Gastrocnemius medialis (tissue), 4 donors: ENCODE measurements at regions not wholly inside any gene's neighbourhood (a gene's known extent, or its start where the extent isn't known, plus 50 kb on each side); places are given as distances from the start of the nearest gene placed in this dataset.

Source experiments
- ATAC-seq, 2 donors: fragments of 150-250 bp; one replicate each; pipeline ENCODE4 v1.9.1; 2016
- DNase-seq, 2 donors: peaks; one replicate each; pipeline ENCODE4 v3.0.0-alpha.2; 2019
- H3K27ac ChIP-seq, 4 donors: fragments of 200-600 bp; sonication (generic); 1 replicate in 1 of 4; 2 replicates in 3 of 4; pipeline ENCODE4 v1.5.1; 2016 to 2018; ENCODE audit warnings: mild to moderate bottlenecking in 2 of 4, moderate library complexity in 1 of 4
- H3K27me3 ChIP-seq, 3 donors: fragments of 200-600 bp; sonication (generic) in 2 of 3; 1 replicate in 1 of 3; 2 replicates in 2 of 3; pipeline versions ENCODE4 v1.5.1 to v1.6.0; 2016 to 2019; ENCODE audit warnings: mild to moderate bottlenecking in 1 of 3, moderate library complexity in 1 of 3
- H3K36me3 ChIP-seq, 2 donors: fragments of 200-600 bp; sonication (generic) in 1 of 2; one replicate each; pipeline ENCODE4 v1.5.1; 2017 to 2018
- H3K4me1 ChIP-seq, 2 donors: fragments of 200-600 bp; sonication (generic) in 1 of 2; one replicate each; pipeline ENCODE4 v1.5.1; 2016 to 2017; ENCODE audit warnings: mild to moderate bottlenecking in 2 of 2
- H3K4me3 ChIP-seq, 4 donors: fragments of 200-600 bp; sonication (generic) in 3 of 4; 1 replicate in 1 of 4; 2 replicates in 3 of 4; pipeline ENCODE4 v1.5.1; 2016 to 2019; ENCODE audit warnings: mild to moderate bottlenecking in 2 of 4
- H3K9me3 ChIP-seq, 3 donors: fragments of 200-600 bp; sonication (generic) in 2 of 3; 1 replicate in 1 of 3; 2 replicates in 2 of 3; pipeline ENCODE4 v1.5.1; 2016 to 2019
- CTCF ChIP-seq, 5 experiments: fragments of 450-650 bp in 3 of 5; fragments of 200-600 bp in 2 of 5; sonication (generic) in 2 of 5; IDR thresholded peaks in 4 of 5; conservative IDR thresholded peaks in 1 of 5; 1 replicate in 4 of 5; 2 replicates in 1 of 5; pipeline ENCODE4 v1.5.1; 2016 to 2019; ENCODE audit warnings: antibody characterized with exemption in 5 of 5, mild to moderate bottlenecking in 3 of 5, moderate library complexity in 3 of 5
- POLR2A ChIP-seq, 2 donors: fragments of 450-650 bp; IDR thresholded peaks; one replicate each; pipeline ENCODE4 v1.6.1; 2017; ENCODE audit warnings: antibody characterized with exemption in 2 of 2, mild to moderate bottlenecking in 2 of 2, moderate library complexity in 2 of 2
- in situ Hi-C, 4 donors: fragments of 200-750 bp; cut with MboI; loops; one replicate each; pipeline versions ENCODE4 v1.15.0 to v1.8.0; 2017; ENCODE audit warnings: low sequenced_read_pairs in 4 of 4
- intact Hi-C: fragments of 100-400 bp; cut with DNase I; formaldehyde crosslinking; loops from one replicate; pipeline ENCODE4 v1.15.1; 2023; ENCODE audit warnings: low total_unique reads

GRCh38 chr7:128167042-128167701 is 73.9 kb upstream of the LEP start:
- Histone ChIP-seq H3K27ac (no peak overlapping the region), H3K9me3 (no peaks in the 10 kb centered on the region), H3K4me3 (peak overlapping the region; percentile 23 to 48 (median 46)), H3K36me3 (no peaks in the 10 kb centered on the region), H3K4me1 (peaks cover 3 to 15% of the 10 kb centered on the region in 2 donors), H3K27me3 (peaks cover 50 to 66% (median 66%) of the 10 kb centered on the region in 3 donors)
- intact Hi-C loops (no loop called here), in situ Hi-C loops (no loop called here)
- no peak for ATAC-seq
- no peak for DNase-seq
- TF ChIP-seq POLR2A (IDR thresholded peaks at IDR 0.05) (no peak), CTCF (IDR thresholded peaks at IDR 0.05 in 4 of 5, conservative IDR thresholded peaks at IDR 0.05 in 1 of 5) (no peak)

- ATAC-seq = no peak
- H3K4me3 ChIP-seq = peak overlapping the region; percentile 23 to 48 (median 46)
These were observed 73.0 kb upstream of the LEP start for GRCh38 chr7:128167791-128168666.

GRCh38 chr7:128168667-128169210 is 72.3 kb upstream of the LEP start:
- Histone ChIP-seq H3K36me3 (no peaks in the 10 kb centered on the region), H3K4me1 (peaks cover 3 to 15% of the 10 kb centered on the region in 2 donors), H3K9me3 (no peaks in the 10 kb centered on the region), H3K27ac (no peak overlapping the region), H3K27me3 (peaks cover 50 to 58% (median 55%) of the 10 kb centered on the region in 3 donors), H3K4me3 (no peak overlapping the region)
- intact Hi-C loops (no loop called here), in situ Hi-C loops (no loop called here)
- TF ChIP-seq CTCF (IDR thresholded peaks at IDR 0.05 in 4 of 5, conservative IDR thresholded peaks at IDR 0.05 in 1 of 5) (no peak), POLR2A (IDR thresholded peaks at IDR 0.05) (no peak)
- ATAC-seq (no peak), DNase-seq (no peak)

More at GRCh38 chr7:128167791-128168666, 73.0 kb upstream of the LEP start:
- DNase-seq = no peak
- Histone ChIP-seq H3K27ac (no peak overlapping the region), H3K36me3 (no peaks in the 10 kb centered on the region), H3K9me3 (no peaks in the 10 kb centered on the region), H3K27me3 (peaks cover 50 to 63% (median 60%) of the 10 kb centered on the region in 3 donors), H3K4me1 (peaks cover 3 to 15% of the 10 kb centered on the region in 2 donors)
- intact Hi-C loops (no loop called here), in situ Hi-C loops (no loop called here)
- TF ChIP-seq POLR2A (IDR thresholded peaks at IDR 0.05) (no peak), CTCF (IDR thresholded peaks at IDR 0.05 in 4 of 5, conservative IDR thresholded peaks at IDR 0.05 in 1 of 5) (no peak)

GRCh38 chr7:128170461-128170860 is 70.6 kb upstream of the LEP start:
- no peak overlapping the region for H3K4me3 ChIP-seq
- H3K9me3 ChIP-seq = no peaks in the 10 kb centered on the region
- intact Hi-C loops = no loop called here
- peaks cover 35 to 47% (median 42%) of the 10 kb centered on the region in 3 donors for H3K27me3 ChIP-seq
- DNase-seq (no peak), ATAC-seq (no peak)
- in situ Hi-C loops = no loop called here
- no peak overlapping the region for H3K27ac ChIP-seq
- TF ChIP-seq POLR2A (IDR thresholded peaks at IDR 0.05) (no peak), CTCF (IDR thresholded peaks at IDR 0.05 in 4 of 5, conservative IDR thresholded peaks at IDR 0.05 in 1 of 5) (no peak)
- peaks cover 3 to 15% of the 10 kb centered on the region in 2 donors for H3K4me1 ChIP-seq
- no peaks in the 10 kb centered on the region for H3K36me3 ChIP-seq
